GM21381 (cell line): ENCODE measurements at regions not wholly inside any gene's neighbourhood (a gene's known extent, or its start where the extent isn't known, plus 50 kb on each side); places are given as distances from the start of the nearest gene placed in this dataset.
A peak's percentile ranks its signal among the peaks of the same experiment; 100 is the strongest.

Experiments
- ATAC-seq: cut with Tn5 transposase; IDR thresholded peaks from one replicate; pipeline ENCODE4 v1.9.1; 2021; ENCODE audit warnings: mild to moderate bottlenecking, moderate library complexity; ENCODE audit not compliant: unreplicated experiment

DNA sequence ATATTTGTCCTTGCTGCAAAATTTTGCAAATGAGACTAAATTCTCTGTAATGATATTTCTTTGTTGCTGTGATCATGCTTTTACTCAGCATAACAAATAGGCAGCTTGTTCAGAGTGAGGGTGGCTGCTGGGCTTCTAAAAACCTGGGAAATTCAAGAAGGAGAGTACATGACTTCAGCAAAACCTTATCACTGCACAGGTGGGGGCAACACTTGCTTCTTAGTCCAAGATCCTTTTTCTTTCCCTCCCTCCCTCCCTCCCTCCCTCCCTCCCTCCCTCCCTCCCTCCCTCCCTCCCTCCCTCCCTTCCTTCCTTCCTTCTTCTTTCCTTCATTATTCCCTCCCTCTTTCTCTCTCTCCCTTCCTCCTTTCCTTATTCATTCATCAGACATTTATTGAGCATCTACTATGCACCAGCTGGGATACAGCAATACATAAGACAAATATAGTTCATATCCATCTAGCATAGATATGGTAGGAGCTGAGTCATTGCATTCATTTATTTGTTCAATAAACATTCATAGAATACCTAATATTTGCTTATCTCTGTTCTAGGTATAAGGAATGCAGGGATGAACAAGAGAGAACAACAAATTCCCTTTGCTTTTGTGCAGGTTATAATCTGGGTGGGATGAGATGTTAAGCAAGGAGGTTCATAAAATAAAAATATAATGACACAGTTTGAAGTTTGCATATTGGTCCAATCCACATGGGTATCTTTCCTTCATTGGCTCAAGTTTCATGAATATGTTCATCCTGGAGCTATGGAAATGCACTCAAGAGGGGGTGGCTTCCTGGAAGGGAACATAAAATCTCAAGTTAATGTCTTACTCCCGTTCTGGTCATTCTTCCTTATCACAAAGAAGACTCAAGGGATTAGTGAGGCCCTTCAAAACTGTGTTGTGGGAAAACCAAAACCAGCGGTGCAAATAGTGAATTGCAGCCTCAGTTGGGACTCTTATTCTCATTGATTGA is 210.7 kb downstream of the PDCD6IP start:
- ATAC-seq, result no peak

DNA sequence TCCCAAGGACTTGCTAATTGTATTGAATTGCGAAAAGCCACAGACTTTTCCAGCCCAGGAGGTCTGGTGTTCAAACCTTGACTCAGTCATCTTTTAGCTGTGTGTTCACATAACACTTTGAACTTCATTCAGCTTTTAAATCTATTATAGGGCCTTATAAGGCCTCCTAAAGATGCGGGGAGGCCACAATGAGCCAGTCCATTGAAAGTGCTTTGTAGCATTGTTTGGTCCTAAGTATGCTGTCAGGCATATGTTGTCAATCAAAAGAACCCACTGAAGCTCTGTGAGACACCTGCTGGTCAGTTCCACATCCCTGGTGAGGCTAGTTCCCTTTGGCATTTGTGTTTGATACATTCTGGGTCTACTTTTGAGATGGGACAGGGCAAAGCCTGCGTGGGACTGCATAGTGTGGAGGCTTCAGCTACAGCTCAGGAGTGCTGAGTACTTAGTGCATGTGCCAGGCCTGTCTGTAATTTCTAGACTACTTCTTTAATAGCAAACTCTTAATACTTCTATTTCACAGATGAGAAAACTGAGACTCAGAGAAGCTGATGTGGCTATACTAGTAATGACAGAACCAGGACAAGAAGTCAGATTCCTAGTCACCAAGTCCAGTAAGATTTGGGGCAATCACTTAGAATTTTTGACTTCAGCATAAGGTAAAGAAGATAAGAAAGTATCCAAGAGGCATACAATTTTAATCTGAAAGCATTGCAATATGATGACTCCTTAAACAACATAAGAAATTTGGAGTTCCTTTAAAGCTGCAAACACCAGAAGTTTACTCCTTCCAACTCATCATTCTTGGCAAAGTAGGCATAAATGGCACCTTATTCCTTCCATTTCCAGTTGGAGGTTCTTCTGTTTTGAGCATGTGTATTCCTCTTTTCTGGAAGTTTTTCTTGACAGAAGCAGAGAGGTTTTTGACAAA is 213.0 kb downstream of the PDCD6IP start:
- ATAC-seq, result no peak

DNA sequence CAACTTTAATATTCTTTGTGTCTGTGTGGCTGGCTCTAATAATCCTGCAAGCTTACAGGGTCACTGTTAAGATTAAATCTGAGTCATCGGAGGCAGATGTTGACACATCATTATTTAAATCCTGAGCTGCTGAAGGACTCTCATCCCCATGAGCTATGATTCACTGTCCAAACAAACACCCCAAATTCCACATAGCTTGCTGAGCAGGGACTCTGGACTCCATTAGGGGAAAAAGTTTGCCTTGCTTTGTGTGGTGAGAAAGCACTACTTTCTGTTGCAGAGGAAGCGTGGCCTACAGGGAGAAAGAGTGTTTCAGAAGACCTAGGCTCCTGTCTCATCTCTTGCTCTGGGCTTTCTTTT is 213.7 kb downstream of the PDCD6IP start:
- no peak for ATAC-seq

DNA sequence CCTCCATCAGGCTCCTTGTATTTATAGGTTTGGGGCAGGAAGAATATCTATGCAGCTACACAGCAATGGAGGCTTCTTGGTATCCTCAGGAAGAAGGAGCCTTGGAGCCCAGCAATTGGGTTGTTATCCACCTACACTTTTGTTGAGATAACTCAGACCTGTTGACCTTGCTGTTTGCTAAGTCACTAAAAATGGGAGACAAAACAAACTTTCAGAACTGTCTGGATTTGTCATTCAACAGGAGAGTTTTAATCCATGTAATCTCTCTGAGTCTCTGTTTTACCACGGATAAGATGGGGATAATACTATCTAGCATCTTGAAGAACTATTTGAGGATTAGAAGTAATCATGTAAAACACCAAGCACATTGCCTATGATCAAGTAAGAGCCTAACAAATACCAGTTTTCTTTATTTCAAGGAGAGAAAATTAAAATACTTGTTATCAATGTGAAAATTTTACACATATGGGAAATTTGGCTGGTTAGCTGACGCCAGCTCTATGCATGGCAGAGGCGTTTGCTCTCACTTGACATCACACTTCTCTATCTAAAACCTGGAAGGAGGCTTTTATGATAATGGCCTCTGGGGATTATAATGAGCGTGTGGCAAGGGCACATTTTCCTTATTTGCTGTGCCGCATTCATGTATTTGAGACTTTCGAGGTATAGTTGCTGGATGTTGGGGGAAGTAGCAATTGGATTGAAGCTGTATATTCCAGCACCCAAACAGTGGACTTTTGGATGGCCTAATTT is 215.6 kb downstream of the PDCD6IP start:
- ATAC-seq, result no peak

DNA sequence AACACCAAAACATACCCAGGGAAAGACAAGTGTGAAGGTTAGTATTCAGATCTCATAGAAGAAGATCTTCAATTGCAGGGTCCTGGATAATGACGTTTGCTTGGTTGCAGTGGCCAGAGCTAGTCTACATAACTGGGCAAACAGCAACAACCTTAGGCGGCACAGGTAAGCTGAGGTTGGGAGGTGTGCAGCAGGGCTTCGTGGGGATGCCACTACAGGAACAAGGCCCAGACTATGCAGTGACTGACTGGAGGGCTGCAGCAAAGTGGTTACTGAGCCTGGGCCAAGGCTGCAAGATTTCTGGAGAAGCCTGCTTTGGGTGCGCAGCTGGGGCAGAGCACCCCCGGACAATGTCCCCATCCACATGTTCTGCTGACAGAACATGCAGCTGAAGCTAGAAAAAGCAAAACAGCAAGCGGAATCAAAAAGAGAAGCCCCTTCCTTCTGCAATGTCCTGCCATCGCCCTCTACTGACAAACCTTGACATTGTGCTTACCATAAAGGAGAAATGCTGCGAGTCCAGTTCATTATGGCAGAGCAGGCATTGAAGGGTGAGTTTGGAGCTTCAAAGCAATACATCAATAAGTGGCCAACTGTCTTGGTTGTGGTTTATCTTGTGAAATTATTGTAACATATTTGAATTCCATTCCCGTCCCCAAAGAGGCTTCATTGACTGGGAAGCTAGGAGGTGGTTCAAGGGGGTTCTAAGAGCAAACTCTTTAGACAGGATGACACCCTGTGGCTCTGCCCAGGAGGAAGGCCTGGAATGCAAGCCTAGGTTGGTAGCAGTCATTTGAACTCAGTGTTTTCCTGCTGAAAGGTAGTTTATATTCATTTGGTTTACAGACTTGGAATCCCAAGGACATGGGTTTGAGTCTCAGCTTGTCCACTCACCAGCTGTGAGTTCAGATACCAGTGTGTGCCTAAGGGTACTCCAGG is 217.0 kb downstream of the PDCD6IP start:
- no peak for ATAC-seq

DNA sequence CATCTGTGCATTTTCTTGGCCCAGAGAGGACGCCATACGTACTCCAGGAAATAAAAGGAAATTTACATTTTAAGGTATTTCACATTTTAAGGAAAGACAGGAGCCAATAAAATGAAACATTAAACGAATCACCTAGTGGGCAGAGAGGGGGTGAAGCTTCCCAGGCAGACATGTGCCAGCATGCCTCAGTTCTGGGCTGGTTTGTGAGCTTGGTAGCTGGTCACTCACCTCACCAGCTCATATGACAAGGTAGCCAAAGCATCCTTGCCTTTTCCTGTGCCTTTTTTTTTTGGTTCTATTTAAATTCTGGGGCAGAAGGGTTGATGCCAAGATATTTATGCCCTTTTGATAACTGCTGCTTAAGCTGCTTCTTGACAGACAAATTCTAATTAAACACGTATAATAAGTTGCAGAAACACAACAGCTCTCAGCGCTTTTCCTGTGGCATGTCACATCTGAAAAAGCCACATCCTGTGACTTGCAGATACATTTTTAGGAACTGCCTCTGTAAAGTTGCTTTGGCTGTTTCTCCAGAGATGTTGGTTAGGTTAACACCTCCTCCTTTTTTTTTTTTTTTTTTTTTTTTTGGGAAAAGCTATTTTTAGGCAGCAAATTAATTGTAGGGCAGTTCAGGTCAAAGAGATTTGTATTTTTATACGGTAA is 218.6 kb downstream of the PDCD6IP start:
- ATAC-seq, result peak; percentile 60

DNA sequence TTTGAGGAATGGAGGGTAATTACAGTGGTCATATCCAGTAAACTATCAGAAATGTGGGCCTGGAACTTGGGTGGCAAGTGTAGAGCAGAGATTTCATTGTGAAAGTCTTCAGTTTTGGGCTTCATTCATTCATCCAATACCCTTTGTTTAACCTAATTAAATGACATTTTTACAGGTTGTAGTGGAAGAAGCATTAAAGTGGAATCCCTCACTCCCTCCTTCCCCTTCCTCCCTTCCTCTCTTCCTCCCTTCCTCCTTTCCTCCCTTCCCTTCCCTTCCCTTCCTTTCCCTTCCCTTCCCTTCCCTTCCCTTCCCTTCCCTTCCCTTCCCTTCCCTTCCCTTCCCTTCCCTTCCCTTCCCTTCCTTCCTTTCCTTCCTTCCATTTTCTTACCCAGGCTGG is 219.3 kb downstream of the PDCD6IP start:
- ATAC-seq, result no peak

DNA sequence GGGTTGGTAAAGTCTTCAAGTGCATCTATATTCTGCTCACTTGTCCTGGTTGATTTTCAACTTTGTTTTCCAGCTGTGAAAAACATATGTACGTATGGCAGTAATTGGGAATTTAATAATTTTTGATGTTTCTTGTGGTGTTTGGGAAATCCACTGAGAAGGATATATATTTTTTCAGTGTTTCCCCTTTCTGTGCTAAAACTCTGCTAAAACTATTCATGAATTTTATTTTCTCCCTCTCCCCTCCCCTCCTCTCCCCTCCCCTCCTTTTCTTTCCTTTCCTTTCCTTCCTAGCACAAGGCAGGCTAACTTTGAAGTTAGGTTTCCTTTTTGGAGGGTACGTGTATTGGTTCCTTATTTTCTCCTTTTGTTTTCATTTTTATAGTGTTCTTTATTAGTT is 220.7 kb downstream of the PDCD6IP start:
- ATAC-seq, result no peak

DNA sequence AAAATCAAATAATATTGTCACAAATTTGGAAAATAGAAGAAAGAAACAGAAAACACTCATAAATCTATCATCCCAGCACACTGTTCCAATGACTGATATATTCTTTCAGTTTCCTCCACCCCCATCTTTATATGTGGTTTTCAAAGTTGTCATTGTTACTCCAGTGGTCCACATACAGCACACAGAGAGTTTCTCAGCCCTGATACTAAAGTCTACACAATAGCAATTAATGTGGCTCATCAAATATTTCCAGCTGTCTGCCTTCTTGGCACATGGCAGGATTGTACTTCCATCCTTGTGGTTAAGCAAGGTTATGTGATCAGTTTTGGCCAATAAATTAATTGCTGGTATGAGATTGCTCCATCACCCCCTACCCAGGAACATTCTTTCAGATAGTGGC is 221.7 kb downstream of the PDCD6IP start:
- no peak for ATAC-seq

DNA sequence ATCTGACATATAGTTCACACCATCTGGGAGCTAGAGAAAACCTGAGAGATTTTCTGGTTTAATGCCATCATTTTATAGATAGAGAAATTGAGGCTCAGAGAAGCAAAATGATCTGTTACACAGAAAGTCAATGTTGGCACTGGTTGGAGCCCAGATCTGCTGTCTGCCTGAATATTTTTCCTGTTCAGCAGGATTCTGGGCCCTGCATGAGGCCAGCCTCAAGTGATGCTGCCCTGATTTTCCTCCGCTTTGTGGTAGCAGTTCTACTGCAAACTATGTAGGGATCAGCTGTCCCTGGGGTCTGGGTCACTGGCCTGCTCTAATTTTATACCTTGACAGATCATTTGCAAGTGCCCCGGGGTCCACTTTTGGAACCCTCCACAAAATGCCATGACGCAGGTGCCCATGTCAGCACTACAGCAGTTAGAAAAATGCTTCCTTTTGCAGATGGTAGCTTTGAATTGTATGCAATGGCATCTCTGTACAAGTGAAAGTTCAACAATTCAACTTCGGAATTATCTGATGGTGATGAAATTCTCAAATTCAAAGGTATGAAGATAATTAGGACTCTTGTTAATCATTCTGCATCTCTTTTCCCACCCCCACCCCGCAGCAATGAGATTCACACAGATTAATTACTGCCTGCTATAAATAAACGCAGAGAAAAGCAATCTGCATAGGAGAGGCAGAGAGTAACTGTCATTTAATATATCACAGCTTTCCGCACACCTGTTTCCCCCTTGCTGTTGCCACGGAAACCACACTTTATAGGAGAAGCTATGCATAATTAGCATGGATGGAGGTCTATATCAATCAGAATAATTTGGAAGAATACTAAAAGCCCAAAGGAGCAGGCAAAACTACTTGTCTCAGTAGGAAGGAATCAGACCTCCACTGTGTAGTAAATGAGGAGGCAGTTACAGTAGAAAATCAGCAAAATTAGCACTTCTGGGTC is 222.6 kb downstream of the PDCD6IP start:
- no peak for ATAC-seq

DNA sequence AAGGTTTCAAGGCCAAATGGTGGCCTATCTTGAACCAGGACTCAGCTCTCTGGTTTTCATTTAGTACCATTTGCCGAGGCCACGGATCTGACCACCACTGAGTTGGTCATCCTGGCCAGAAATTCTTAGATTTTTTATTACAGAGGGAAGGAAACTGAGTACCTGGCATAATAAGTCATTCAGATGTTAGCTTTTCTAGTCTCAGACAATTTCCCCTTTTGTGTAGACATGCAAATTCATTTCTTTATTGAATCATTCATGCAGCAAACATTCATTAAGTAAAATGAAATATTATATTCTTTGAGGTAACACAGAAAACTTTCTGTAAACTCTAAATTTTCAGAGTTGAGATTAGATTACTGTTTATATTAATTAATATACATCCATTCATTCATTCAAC is 223.7 kb downstream of the PDCD6IP start:
- ATAC-seq, result no peak

DNA sequence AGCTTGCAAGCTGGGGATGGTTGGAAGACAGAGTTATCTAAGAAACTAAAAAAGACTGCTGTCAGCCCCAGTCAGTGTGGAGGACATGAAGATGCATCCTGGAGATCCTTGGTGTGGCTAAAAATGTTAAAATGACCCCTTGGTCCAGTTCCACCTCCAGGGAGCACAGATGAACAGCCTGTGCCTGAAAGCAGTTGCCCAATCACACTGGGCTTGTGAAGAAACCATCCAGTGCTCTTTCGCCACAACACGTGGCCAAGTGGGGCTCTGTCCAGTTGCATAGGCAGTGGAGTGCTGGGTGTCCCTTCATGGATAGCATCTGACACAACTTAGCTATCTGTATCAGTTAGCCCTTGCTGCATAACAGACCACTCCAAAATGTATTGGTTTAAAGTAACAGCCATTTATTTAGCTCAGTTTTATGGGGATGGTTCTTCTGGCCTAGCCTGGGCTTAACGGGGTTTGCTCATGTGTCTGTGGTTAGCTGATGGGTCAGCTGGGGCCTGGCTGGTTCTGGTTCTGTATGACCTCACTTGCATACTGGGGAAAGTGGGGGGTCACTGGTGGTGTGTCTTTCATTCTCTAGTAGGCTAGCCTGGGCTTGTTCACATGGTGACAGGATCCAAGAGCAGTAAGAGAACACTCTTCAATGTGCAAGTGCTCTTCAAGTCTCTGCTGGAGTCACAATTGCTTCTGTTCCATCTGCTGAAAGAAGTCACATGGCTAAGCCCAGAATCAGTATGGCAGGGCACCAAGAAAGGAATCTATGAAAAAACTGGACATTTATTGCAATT is 226.2 kb downstream of the PDCD6IP start:
- no peak for ATAC-seq

DNA sequence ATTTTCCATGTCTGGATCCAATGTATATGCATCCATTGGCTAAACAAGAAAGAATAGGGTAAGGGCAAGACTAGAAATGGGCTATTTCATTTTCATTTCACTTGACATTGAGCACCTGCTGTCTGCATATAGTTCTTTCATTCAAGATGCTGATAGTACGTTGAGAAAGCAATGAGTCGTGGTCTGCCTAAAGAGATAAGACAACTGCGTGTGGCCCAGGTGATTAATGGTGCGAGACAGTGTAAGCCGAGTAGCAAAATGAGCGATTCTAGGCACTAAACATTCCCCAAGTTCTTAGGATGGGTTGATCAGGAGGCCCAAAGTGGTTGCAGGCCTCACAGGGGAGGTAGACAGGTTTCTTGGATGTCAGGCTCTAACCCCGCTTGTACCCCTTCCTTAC is 235.4 kb downstream of the PDCD6IP start:
- ATAC-seq, result no peak

DNA sequence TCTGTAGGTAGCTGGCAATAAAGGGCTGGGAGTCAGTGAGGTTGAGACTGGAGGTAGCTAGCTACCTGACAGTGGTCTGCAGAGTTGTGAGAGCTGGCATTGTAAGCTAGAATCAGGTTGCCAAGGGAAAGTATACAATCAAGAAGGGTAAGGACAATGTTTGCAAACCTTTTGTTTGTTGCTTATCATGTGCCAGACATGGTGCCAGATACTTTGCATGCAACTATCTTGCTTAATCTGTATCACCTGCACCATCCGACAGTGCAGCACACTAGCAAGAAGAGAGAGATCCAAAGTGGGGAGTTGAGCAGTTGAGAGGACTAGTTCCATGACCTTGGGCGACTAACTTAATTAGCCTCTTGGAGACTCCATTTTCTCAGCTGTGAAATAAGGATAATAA is 236.4 kb downstream of the PDCD6IP start:
- no peak for ATAC-seq

DNA sequence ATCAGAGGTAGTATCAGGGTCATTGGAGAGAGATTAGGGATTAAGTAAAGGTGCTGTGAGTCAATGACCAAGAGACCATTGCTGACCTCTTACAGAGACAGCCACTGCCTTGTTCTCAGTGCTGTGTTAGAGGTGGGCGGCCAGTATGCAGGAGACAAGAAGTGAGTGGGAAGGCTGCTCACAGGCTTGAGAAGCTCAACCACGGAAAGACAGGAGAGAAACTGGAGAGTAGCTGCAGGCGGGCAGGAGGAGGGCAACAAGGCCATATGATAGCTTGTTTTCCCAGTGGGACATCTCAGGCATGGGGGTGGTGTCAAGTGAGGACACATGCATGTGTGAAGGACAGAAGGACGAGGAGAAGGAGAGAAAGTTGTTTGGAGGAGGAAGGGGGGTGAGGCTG is 237.3 kb downstream of the PDCD6IP start:
- ATAC-seq, result no peak

DNA sequence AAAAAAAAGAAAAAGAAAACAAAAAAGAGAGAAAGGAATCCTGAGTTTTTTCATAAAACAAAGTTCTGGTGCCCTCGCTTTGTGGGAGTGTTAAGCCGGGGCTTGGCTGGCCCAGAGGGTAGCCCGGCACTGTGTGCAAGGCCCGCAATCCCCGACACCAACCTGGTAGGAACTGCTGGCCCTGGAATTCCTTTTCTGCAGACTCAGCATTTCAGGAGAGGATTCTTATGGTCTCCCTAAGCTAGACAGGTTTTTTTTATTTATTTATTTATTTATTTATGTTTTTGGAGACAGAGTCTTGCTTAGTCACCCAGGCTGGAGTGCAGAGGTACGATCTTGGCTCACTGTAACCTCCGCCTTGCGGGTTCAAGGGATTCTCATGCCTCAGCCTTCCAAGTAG is 238.8 kb downstream of the PDCD6IP start:
- ATAC-seq, result no peak

DNA sequence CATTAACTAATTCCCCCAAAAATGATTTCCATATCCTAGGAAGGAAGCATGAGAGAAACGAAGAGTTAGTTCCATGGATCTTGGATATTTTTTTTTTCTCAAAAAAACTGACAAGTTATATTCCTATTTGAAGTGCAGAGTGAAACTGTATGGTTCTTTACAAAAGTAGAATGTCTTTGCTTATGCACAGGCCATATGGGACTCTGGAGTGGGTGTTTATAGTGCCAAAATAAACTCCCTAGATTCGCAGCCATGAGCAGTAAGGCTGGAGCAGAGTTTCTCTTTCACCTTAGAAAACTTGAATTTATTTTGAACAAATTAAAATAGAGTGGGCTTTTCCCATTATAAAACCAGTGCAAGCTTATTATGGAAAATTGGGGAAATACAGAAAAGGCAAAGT is 239.7 kb downstream of the PDCD6IP start:
- no peak for ATAC-seq

DNA sequence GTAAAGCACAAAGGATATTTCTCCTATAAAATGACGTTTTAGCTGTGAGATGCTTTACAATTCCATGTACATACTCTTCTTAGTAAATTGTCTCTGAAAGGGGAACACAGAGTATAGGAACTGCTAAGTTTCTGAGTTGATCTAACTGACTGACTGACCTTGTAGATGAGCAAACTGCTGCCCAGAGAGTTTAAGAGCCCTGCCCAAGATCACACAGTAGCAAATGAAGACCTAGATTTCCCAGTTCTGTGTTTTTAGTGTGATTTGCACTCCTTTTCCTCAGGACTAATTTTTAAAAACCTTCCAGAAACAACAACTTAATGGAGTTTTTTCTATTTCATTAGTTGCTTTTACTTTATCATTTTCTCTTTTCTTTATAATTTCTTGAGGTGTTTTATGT is 247.7 kb downstream of the PDCD6IP start:
- no peak for ATAC-seq
